ENCODE measurements at regions not wholly inside any gene's neighbourhood (a gene's known extent, or its start where the extent isn't known, plus 50 kb on each side); places are given as distances from the start of the nearest gene placed in this dataset.
"Not testable (repeated sequence)": the region's sequence is repeated elsewhere in the genome, so short reads cannot be mapped to it uniquely, and the experiment has no call there.

DNA sequence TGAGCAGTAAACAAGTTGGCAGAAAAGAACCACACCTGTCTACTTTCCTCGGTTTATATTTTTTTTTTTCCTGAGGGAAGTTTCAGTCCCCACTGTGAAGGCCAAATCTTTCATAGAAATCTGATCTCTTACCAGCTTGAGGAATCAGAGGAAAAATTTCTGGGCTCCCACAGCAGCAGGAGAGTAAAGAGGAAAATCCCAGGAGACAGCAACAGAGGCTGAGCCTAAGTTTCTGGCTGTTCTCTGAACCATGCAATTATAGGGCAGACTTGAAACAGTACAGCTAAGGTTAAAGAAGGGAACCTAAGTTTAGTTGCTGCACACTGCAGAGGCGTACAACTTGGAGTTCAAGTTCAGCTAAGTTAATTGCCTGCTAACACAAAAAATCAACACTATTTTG, 1090.9 kb upstream of the INTU start:
- ATAC-seq = peak; percentile 61; the same call in 2 of the 3 replicates
- TF ChIP-seq, protein P1, sequence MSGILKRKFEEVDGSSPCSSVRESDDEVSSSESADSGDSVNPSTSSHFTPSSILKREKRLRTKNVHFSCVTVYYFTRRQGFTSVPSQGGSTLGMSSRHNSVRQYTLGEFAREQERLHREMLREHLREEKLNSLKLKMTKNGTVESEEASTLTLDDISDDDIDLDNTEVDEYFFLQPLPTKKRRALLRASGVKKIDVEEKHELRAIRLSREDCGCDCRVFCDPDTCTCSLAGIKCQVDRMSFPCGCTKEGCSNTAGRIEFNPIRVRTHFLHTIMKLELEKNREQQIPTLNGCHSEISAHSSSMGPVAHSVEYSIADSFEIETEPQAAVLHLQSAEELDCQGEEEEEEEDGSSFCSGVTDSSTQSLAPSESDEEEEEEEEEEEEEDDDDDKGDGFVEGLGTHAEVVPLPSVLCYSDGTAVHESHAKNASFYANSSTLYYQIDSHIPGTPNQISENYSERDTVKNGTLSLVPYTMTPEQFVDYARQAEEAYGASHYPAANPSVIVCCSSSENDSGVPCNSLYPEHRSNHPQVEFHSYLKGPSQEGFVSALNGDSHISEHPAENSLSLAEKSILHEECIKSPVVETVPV (CRISPR knock-in tag; IDR thresholded peaks at IDR 0.05) = no peak
- TF ChIP-seq CSDC2 (CRISPR knock-in tag; IDR thresholded peaks at IDR 0.05) (no peak), GLIS3 (CRISPR knock-in tag; IDR thresholded peaks at IDR 0.05) (no peak), ARNTL (CRISPR knock-in tag; IDR thresholded peaks at IDR 0.05; ENCODE audit: borderline replicate concordance, low read depth) (no peak), TOX (CRISPR knock-in tag; IDR thresholded peaks at IDR 0.05; ENCODE audit: borderline replicate concordance) (no peak), ZFP30 (CRISPR knock-in tag; IDR thresholded peaks at IDR 0.05) (no peak), SNAI2 (CRISPR knock-in tag; IDR thresholded peaks at IDR 0.05) (no peak), ZC3H10 (CRISPR knock-in tag; IDR thresholded peaks at IDR 0.05) (no peak)
- TF ChIP-seq, protein P2, sequence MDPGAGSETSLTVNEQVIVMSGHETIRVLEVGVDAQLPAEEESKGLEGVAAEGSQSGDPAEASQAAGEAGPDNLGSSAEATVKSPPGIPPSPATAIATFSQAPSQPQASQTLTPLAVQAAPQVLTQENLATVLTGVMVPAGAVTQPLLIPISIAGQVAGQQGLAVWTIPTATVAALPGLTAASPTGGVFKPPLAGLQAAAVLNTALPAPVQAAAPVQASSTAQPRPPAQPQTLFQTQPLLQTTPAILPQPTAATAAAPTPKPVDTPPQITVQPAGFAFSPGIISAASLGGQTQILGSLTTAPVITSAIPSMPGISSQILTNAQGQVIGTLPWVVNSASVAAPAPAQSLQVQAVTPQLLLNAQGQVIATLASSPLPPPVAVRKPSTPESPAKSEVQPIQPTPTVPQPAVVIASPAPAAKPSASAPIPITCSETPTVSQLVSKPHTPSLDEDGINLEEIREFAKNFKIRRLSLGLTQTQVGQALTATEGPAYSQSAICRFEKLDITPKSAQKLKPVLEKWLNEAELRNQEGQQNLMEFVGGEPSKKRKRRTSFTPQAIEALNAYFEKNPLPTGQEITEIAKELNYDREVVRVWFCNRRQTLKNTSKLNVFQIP (CRISPR knock-in tag; IDR thresholded peaks at IDR 0.05; ENCODE audit: borderline replicate concordance, low read depth) = no peak
- TF ChIP-seq, protein P3, sequence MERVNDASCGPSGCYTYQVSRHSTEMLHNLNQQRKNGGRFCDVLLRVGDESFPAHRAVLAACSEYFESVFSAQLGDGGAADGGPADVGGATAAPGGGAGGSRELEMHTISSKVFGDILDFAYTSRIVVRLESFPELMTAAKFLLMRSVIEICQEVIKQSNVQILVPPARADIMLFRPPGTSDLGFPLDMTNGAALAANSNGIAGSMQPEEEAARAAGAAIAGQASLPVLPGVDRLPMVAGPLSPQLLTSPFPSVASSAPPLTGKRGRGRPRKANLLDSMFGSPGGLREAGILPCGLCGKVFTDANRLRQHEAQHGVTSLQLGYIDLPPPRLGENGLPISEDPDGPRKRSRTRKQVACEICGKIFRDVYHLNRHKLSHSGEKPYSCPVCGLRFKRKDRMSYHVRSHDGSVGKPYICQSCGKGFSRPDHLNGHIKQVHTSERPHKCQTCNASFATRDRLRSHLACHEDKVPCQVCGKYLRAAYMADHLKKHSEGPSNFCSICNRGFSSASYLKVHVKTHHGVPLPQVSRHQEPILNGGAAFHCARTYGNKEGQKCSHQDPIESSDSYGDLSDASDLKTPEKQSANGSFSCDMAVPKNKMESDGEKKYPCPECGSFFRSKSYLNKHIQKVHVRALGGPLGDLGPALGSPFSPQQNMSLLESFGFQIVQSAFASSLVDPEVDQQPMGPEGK (CRISPR knock-in tag; IDR thresholded peaks at IDR 0.05; ENCODE audit: borderline replicate concordance) = no peak

DNA sequence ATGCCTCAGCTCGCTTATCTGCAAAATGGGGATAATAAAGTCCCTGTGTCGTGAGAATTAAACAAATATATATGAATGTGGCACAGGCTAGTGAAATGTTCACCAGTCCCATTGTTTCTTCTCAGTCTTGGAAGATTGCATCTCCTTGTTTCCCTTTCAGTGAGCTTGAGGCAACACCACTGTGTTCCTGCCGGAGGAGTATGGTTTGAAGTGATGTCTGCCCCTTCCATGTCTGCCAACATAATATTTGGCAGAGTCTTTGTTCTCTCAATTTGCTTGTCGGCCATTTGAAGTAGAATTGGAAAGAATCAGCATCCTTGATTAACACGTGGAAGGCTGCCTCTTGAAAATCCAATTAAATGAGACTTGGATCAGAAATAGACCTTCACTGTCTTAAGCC, 1088.5 kb upstream of the INTU start:
- ATAC-seq = no peak
- TF ChIP-seq, protein P2 (CRISPR knock-in tag; IDR thresholded peaks at IDR 0.05; ENCODE audit: borderline replicate concordance, low read depth) = no peak
- TF ChIP-seq ZNF70 (CRISPR knock-in tag; IDR thresholded peaks at IDR 0.05) (no peak), SNAI2 (CRISPR knock-in tag; IDR thresholded peaks at IDR 0.05) (no peak), ARNTL (CRISPR knock-in tag; IDR thresholded peaks at IDR 0.05; ENCODE audit: borderline replicate concordance, low read depth) (no peak), ZC3H10 (CRISPR knock-in tag; IDR thresholded peaks at IDR 0.05) (no peak), ZFP30 (CRISPR knock-in tag; IDR thresholded peaks at IDR 0.05) (no peak), TOX (CRISPR knock-in tag; IDR thresholded peaks at IDR 0.05; ENCODE audit: borderline replicate concordance) (no peak), OSR1 (CRISPR knock-in tag; IDR thresholded peaks at IDR 0.05) (no peak)
- TF ChIP-seq, protein P4, sequence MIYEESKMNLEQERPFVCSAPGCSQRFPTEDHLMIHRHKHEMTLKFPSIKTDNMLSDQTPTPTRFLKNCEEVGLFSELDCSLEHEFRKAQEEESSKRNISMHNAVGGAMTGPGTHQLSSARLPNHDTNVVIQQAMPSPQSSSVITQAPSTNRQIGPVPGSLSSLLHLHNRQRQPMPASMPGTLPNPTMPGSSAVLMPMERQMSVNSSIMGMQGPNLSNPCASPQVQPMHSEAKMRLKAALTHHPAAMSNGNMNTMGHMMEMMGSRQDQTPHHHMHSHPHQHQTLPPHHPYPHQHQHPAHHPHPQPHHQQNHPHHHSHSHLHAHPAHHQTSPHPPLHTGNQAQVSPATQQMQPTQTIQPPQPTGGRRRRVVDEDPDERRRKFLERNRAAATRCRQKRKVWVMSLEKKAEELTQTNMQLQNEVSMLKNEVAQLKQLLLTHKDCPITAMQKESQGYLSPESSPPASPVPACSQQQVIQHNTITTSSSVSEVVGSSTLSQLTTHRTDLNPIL (CRISPR knock-in tag; IDR thresholded peaks at IDR 0.05; ENCODE audit: low read depth) = no peak

DNA sequence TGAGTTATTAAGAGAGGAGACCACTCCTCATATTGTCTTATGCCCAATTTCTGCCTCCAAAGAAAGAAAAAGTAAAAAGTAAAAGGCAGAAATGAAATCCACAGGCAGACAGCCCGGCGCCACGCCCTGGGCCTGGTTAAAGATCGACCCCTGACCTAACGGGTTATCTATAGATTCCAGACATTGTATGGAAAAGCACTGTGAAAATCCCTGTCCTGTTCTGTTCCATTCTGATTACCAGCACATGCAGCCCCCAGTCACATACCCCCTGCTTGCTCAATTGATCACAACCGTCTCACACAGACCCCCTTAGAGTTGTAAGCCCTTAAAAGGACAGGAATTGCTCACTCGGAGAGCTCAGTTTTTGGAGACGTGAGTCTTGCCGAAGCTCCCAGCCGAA, 1086.6 kb upstream of the INTU start:
- not testable (repeated sequence) for ATAC-seq

DNA sequence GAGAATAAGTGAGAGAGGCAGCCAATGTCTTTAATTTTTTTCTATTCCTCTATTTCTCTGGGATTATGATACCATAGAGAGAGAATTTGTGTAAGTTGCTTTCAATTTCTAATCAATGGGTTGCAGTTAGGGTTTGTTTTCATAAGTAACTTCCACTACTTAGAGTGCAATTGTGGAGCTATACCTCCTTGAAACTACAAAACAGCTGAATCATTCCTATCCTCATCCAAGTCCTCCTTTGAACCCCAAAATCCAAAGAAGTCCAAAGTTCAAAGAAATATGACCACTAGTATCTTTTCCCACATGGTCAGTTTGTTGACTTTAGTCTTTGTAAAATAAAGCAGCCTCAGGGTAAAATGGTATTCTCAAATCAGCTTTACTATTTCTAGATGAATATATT, 1085.4 kb upstream of the INTU start:
- TF ChIP-seq, protein P4 (CRISPR knock-in tag; IDR thresholded peaks at IDR 0.05; ENCODE audit: low read depth) = no peak
- no peak for TF ChIP-seq SNAI2 (CRISPR knock-in tag; IDR thresholded peaks at IDR 0.05)
- ATAC-seq = no peak

DNA sequence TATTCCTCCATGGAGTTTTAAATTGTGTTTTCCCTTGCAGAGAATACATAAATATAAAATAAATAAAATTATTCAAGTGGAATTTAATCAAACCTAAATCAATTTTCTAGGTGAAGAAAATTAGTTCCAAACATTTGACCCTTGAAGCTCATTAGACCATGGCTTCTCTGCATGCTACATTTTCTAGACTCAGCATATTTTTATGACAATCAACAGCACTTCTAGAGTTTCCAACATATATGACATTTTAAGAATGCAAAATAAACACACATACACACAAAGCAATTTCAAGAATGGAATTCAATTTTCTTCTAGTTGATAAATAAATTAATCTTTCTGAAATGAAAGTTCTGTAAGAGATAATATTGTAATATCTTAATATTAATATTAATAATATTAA, 1083.9 kb upstream of the INTU start:
- no peak for ATAC-seq
- TF ChIP-seq, protein P3 (CRISPR knock-in tag; IDR thresholded peaks at IDR 0.05; ENCODE audit: borderline replicate concordance) = no peak
- TF ChIP-seq CSDC2 (CRISPR knock-in tag; IDR thresholded peaks at IDR 0.05) = no peak
- TF ChIP-seq ESRRG (CRISPR knock-in tag; IDR thresholded peaks at IDR 0.05) = no peak
- TF ChIP-seq ZNF8 (CRISPR knock-in tag; IDR thresholded peaks at IDR 0.05) = no peak
- no peak for TF ChIP-seq ZNF565 (CRISPR knock-in tag; conservative IDR thresholded peaks at IDR 0.05; ENCODE audit: low read depth)
- TF ChIP-seq ISL1 (CRISPR knock-in tag; IDR thresholded peaks at IDR 0.05) = no peak
- TF ChIP-seq ARNTL (CRISPR knock-in tag; IDR thresholded peaks at IDR 0.05; ENCODE audit: borderline replicate concordance, low read depth) = no peak
- TF ChIP-seq ZFP30 (CRISPR knock-in tag; IDR thresholded peaks at IDR 0.05) = no peak
- no peak for TF ChIP-seq SNAI2 (CRISPR knock-in tag; IDR thresholded peaks at IDR 0.05)
- no peak for TF ChIP-seq OSR1 (CRISPR knock-in tag; IDR thresholded peaks at IDR 0.05)
- TF ChIP-seq ZNF70 (CRISPR knock-in tag; IDR thresholded peaks at IDR 0.05) = no peak
- TF ChIP-seq TCF4 (CRISPR knock-in tag; IDR thresholded peaks at IDR 0.05; ENCODE audit: borderline replicate concordance) = no peak
- no peak for TF ChIP-seq TOX (CRISPR knock-in tag; IDR thresholded peaks at IDR 0.05; ENCODE audit: borderline replicate concordance)
- TF ChIP-seq ZC3H10 (CRISPR knock-in tag; IDR thresholded peaks at IDR 0.05) = no peak
- TF ChIP-seq RARB (CRISPR knock-in tag; IDR thresholded peaks at IDR 0.05) = no peak
- TF ChIP-seq, protein P4 (CRISPR knock-in tag; IDR thresholded peaks at IDR 0.05; ENCODE audit: low read depth) = no peak
- TF ChIP-seq ZFP3 (CRISPR knock-in tag; IDR thresholded peaks at IDR 0.05) = no peak
- TF ChIP-seq GLIS3 (CRISPR knock-in tag; IDR thresholded peaks at IDR 0.05) = no peak
